A549 (cell line): ENCODE measurements at regions not wholly inside any gene's neighbourhood (a gene's known extent, or its start where the extent isn't known, plus 50 kb on each side); places are given as distances from the start of the nearest gene placed in this dataset.

Experiments used
- ATAC-seq, 2 experiments: fragments of 200-7000 bp in 1 of 2; fragments of >200 bp in 1 of 2; cut with Nextera tagmentation in 1 of 2; cut with Tn5 transposase in 1 of 2; 3 replicates each; pipeline versions ENCODE4 v1.8.0 to v1.9.1; 2018 to 2020; ENCODE audit warnings: mild to moderate bottlenecking in 1 of 2, moderate library complexity in 1 of 2
- CTCF ChIA-PET: fragments of 300-600 bp; sonication (Branson Sonifier 250); formaldehyde crosslinking; extraction: SDS; loops from one replicate; lab custom pipeline; 2021; ENCODE audit warnings: antibody characterized with exemption, inconsistent platforms; lab: Yijun Ruan, JAX
- POLR2A ChIA-PET: fragments of 350-600 bp; formaldehyde crosslinking; extraction: SDS; loops from one replicate; lab custom pipeline; 2021; ENCODE audit warnings: antibody characterized with exemption, inconsistent platforms; lab: Yijun Ruan, JAX
- DNase-seq, 2 experiments: peaks; one replicate each; pipeline versions ENCODE4 v3.0.0 to v3.0.0-alpha.2; 2011 to 2016; ENCODE audit warnings: low read depth in 1 of 2, low spot score in 1 of 2
- FAIRE-seq: peaks from 2 replicates; lab custom pipeline; 2011; peaks lifted over from hg19 to GRCh38; lab: Jason Lieb, UNC
- H3K27ac ChIP-seq, 2 experiments: fragments of >200 bp; sonication (Bioruptor Twin); formaldehyde crosslinking; 3 replicates each; pipeline ENCODE4 v1.5.1; 2016 to 2017
- H3K4me1 ChIP-seq: fragments of >200 bp; sonication (Bioruptor Twin); formaldehyde crosslinking; 3 replicates; pipeline ENCODE4 v1.6.1; 2016
- H3K4me2 ChIP-seq: fragments of >200 bp; sonication (Bioruptor Twin); formaldehyde crosslinking; 3 replicates; pipeline ENCODE4 v1.6.1; 2016
- H3K4me3 ChIP-seq: fragments of >200 bp; sonication (Bioruptor Twin); formaldehyde crosslinking; 3 replicates; pipeline ENCODE4 v1.5.1; 2016
- H3K9me3 ChIP-seq: fragments of >200 bp; sonication (Bioruptor Twin); formaldehyde crosslinking; 3 replicates; pipeline ENCODE4 v1.6.1; 2016
- ATOH8 ChIP-seq: fragments of 250-450 bp; sonication (Bioruptor Pico); IDR thresholded peaks from 2 replicates; pipeline ENCODE4 v1.5.0; 2020; ENCODE audit warnings: low read depth, mild to moderate bottlenecking, moderate library complexity
- BCL3 ChIP-seq: fragments of >200 bp; sonication (Bioruptor Twin); formaldehyde crosslinking; IDR thresholded peaks from 3 replicates; pipeline ENCODE4 v1.6.1; 2016
- CTCF ChIP-seq: fragments of >200 bp; sonication (Bioruptor Twin); formaldehyde crosslinking; IDR thresholded peaks from 3 replicates; pipeline ENCODE4 v1.5.1; 2016
- ELK1 ChIP-seq: fragments of 150-350 bp; IDR thresholded peaks from 2 replicates; pipeline ENCODE4 v1.6.1; 2014; ENCODE audit warnings: low read depth, mild to moderate bottlenecking, low read length
- FOXS1 ChIP-seq: fragments of 250-450 bp; sonication (Bioruptor Pico); IDR thresholded peaks from 2 replicates; pipeline ENCODE4 v1.5.0; 2020; ENCODE audit warnings: mild to moderate bottlenecking, moderate library complexity
- GATA3 ChIP-seq: IDR thresholded peaks from 2 replicates; pipeline ENCODE4 v1.6.1; 2012; ENCODE audit warnings: borderline replicate concordance
- HMGXB4 ChIP-seq: fragments of 250-450 bp; sonication (Bioruptor Pico); IDR thresholded peaks from 2 replicates; pipeline ENCODE4 v1.5.0; 2021; ENCODE audit warnings: mild to moderate bottlenecking, moderate library complexity, borderline replicate concordance
- HOXB13 ChIP-seq: fragments of 250-450 bp; sonication (Bioruptor Pico); IDR thresholded peaks from 2 replicates; pipeline ENCODE4 v1.5.0; 2020; ENCODE audit warnings: low read depth, mild to moderate bottlenecking, moderate library complexity
- JUN ChIP-seq, 2 experiments: fragments of >200 bp; sonication (Bioruptor Twin); formaldehyde crosslinking; IDR thresholded peaks; 2 replicates in 1 of 2; 3 replicates in 1 of 2; pipeline ENCODE4 v1.6.1; 2016 to 2017
- KDM1A ChIP-seq: fragments of 200-600 bp; sonication (generic); IDR thresholded peaks from 2 replicates; pipeline ENCODE4 v1.6.1; 2016; ENCODE audit warnings: low read depth, mild to moderate bottlenecking
- KDM5A ChIP-seq: fragments of 200-600 bp; sonication (generic); IDR thresholded peaks from 2 replicates; pipeline ENCODE4 v1.6.1; 2016; ENCODE audit warnings: antibody characterized with exemption, mild to moderate bottlenecking
- MAX ChIP-seq: IDR thresholded peaks from 2 replicates; pipeline ENCODE4 v1.6.1; 2012
- NPAS2 ChIP-seq: fragments of 250-450 bp; sonication (Bioruptor Pico); IDR thresholded peaks from 2 replicates; pipeline ENCODE4 v1.8.0; 2022; ENCODE audit warnings: mild to moderate bottlenecking, moderate library complexity, borderline replicate concordance
- RAD21 ChIP-seq, 2 experiments: fragments of >200 bp in 1 of 2; sonication (Bioruptor Twin) in 1 of 2; formaldehyde crosslinking in 1 of 2; IDR thresholded peaks in 1 of 2; conservative IDR thresholded peaks in 1 of 2; 2 replicates in 1 of 2; 3 replicates in 1 of 2; pipeline ENCODE4 v1.6.1; 2012 to 2018; ENCODE audit warnings: inconsistent platforms in 1 of 2
- TP53 ChIP-seq: fragments of 250-450 bp; sonication (Bioruptor Pico); IDR thresholded peaks from 2 replicates; pipeline ENCODE4 v1.5.0; 2021; ENCODE audit warnings: mild to moderate bottlenecking, moderate library complexity
- USF2 ChIP-seq: fragments of 450-650 bp; IDR thresholded peaks from 2 replicates; pipeline ENCODE4 v1.6.1; 2014; ENCODE audit warnings: antibody characterized with exemption
- ZFP36 ChIP-seq: fragments of 450-650 bp; IDR thresholded peaks from 2 replicates; pipeline ENCODE4 v1.6.1; 2014; ENCODE audit warnings: borderline replicate concordance; ENCODE audit not compliant: partially characterized antibody
- ZNF302 ChIP-seq: fragments of 250-450 bp; sonication (Bioruptor Pico); IDR thresholded peaks from 2 replicates; pipeline ENCODE4 v1.9.0; 2021; ENCODE audit warnings: inconsistent platforms, mild to moderate bottlenecking, moderate library complexity
- ZSCAN20 ChIP-seq: fragments of 250-450 bp; sonication (Bioruptor Pico); IDR thresholded peaks from 2 replicates; pipeline ENCODE4 v1.8.0; 2022; ENCODE audit warnings: mild to moderate bottlenecking, moderate library complexity
- WGBS: methylation state at CpG from one replicate; pipeline ENCODE4 v1.1.6; 2017; ENCODE audit errors: missing lambda C conversion rate; 5-methylcytosine and 5-hydroxymethylcytosine counted together

- TF ChIP-seq FOXS1 (CRISPR knock-in tag) (no peak), ZSCAN20 (no peak)
- TF ChIP-seq, all 56 proteins: peak for 0
Measured at GRCh38 chr14:60356386-60356785, 107.4 kb downstream of the PPM1A start (continued).

GRCh38 chr14:60356906-60357550 is 108.0 kb downstream of the PPM1A start:
- 79% methylated on average over 10 of the region's 10 CpGs for WGBS
- CTCF ChIA-PET: interaction anchor here (1.3 kb wide), 1 partner anchor 25 kb away, joined by 4 read pairs; no protein-coding TSS in a partner anchor
- Histone ChIP-seq H3K9me3 (no peaks in the 10 kb centered on the region), H3K4me2 (no peak overlapping the region), H3K27ac (no peak overlapping the region), H3K4me3 (no peak overlapping the region), H3K4me1 (no peaks in the 10 kb centered on the region)
- DNase-seq (no peak), FAIRE-seq (no peak), ATAC-seq (no peak)
- POLR2A ChIA-PET: no interaction called here
- TF ChIP-seq MAX: no peak
- TF ChIP-seq NPAS2 (CRISPR knock-in tag): no peak
- no peak for TF ChIP-seq JUN (IDR thresholded peaks at IDR 0.05)
- TF ChIP-seq USF2: no peak
- TF ChIP-seq FOXS1 (CRISPR knock-in tag): no peak
- TF ChIP-seq CTCF: no peak

GRCh38 chr14:60357551-60358149 is 108.6 kb downstream of the PPM1A start:
- ATAC-seq (no peak), DNase-seq (no peak), FAIRE-seq (no peak)
- no peak overlapping the region for H3K27ac ChIP-seq
- ChIA-PET POLR2A (no interaction called here), CTCF (interaction anchor here (0.6 to 0.9 kb wide), 2 partner anchors 57 to 684 kb away, joined by 4 read pairs; no protein-coding TSS in a partner anchor)
- no peak overlapping the region for H3K4me3 ChIP-seq
- TF ChIP-seq HOXB13 (CRISPR knock-in tag) (no peak), HMGXB4 (CRISPR knock-in tag) (no peak), TP53 (CRISPR knock-in tag) (no peak)
- H3K9me3 ChIP-seq: no peaks in the 10 kb centered on the region
- WGBS: 67% methylated on average over 3 of the region's 3 CpGs
- H3K4me2 ChIP-seq: no peak overlapping the region
- no peaks in the 10 kb centered on the region for H3K4me1 ChIP-seq

- FAIRE-seq: no peak
- no peak overlapping the region for H3K27ac ChIP-seq
- no peak for ATAC-seq
- WGBS: 56% methylated on average over 2 of the region's 2 CpGs
- DNase-seq: no peak
- ChIA-PET POLR2A (no interaction called here), CTCF (interaction anchor here (1.3 to 3.6 kb wide), 2 partner anchors 13 to 199 kb away, joined by 3 to 15 read pairs; no protein-coding TSS in a partner anchor)
- no peak overlapping the region for H3K4me2 ChIP-seq
- TF ChIP-seq NPAS2 (CRISPR knock-in tag) (no peak), ZFP36 (no peak), KDM1A (no peak), ATOH8 (no peak), KDM5A (no peak), FOXS1 (CRISPR knock-in tag) (no peak), BCL3 (no peak), ZNF302 (CRISPR knock-in tag) (no peak), GATA3 (no peak), RAD21 (conservative IDR thresholded peaks at IDR 0.05 in 1 of 2, IDR thresholded peaks at IDR 0.05 in 1 of 2) (no peak), ELK1 (no peak)
- no peak overlapping the region for H3K4me3 ChIP-seq
- H3K9me3 ChIP-seq: no peaks in the 10 kb centered on the region
- no peaks in the 10 kb centered on the region for H3K4me1 ChIP-seq
Measured at GRCh38 chr14:60363275-60363674, 114.3 kb downstream of the PPM1A start.
